Stimulated activated effector memory CD8-positive, alpha-beta T cell treated with anti-CD3 and anti-CD28 coated beads, Interleukin-12 subunit alpha, Interleukin-12 subunit beta, amount 100 ng/mL, for 72 hours (primary cell): ENCODE measurements at regions not wholly inside any gene's neighbourhood (a gene's known extent, or its start where the extent isn't known, plus 50 kb on each side); places are given as distances from the start of the nearest gene placed in this dataset.

Experiments
- ATAC-seq: fragments of 150-1000 bp; cut with Tn5 transposase; 2 replicates; pipeline ENCODE4 v1.10.0; 2021
- DNase-seq, 2 donors: peaks; one replicate each; pipeline ENCODE4 v3.0.0; 2021 to 2022; ENCODE audit warnings: low spot score in 2 of 2
- H3K27ac Mint-ChIP-seq: one replicate; pipeline ENCODE4 v1.8.0; 2022; ENCODE audit warnings: mild to moderate bottlenecking, mixed read lengths
- H3K36me3 Mint-ChIP-seq: one replicate; pipeline ENCODE4 v1.8.0; 2022; ENCODE audit warnings: mild to moderate bottlenecking, mixed read lengths
- H3K4me1 Mint-ChIP-seq: one replicate; pipeline ENCODE4 v1.8.0; 2022; ENCODE audit warnings: mixed read lengths
- H3K4me3 Mint-ChIP-seq: one replicate; pipeline ENCODE4 v1.8.0; 2022; ENCODE audit warnings: mild to moderate bottlenecking, mixed read lengths
- H3K9me3 Mint-ChIP-seq: one replicate; pipeline ENCODE4 v1.8.0; 2022; ENCODE audit warnings: mixed read lengths

- no peaks in the 10 kb centered on the region for H3K36me3 Mint-ChIP-seq
- H3K4me1 Mint-ChIP-seq, result no peaks in the 10 kb centered on the region
- no peak overlapping the region for H3K4me3 Mint-ChIP-seq
- DNase-seq (no peak), ATAC-seq (no peak)
- no peaks in the 10 kb centered on the region for H3K9me3 Mint-ChIP-seq
- no peak overlapping the region for H3K27ac Mint-ChIP-seq
These were observed 57.3 kb downstream of the MED10 start for GRCh38 chr5:6321078-6321477.

GRCh38 chr5:6319116-6319515 lies 59.2 kb downstream of the MED10 start:
- Mint-ChIP-seq H3K36me3 (no peaks in the 10 kb centered on the region), H3K9me3 (no peaks in the 10 kb centered on the region), H3K27ac (no peak overlapping the region)

GRCh38 chr5:6317116-6317798 lies 61.1 kb downstream of the MED10 start:
- DNase-seq, result no peak
- no peak overlapping the region for H3K27ac Mint-ChIP-seq
- no peaks in the 10 kb centered on the region for H3K9me3 Mint-ChIP-seq
- no peaks in the 10 kb centered on the region for H3K36me3 Mint-ChIP-seq
- H3K4me3 Mint-ChIP-seq, result no peak overlapping the region
- ATAC-seq, result no peak
- no peaks in the 10 kb centered on the region for H3K4me1 Mint-ChIP-seq

More at GRCh38 chr5:6319116-6319515, 59.2 kb downstream of the MED10 start:
- H3K4me3 Mint-ChIP-seq, result no peak overlapping the region
- ATAC-seq (no peak), DNase-seq (no peak)
- H3K4me1 Mint-ChIP-seq, result no peaks in the 10 kb centered on the region

- no peaks in the 10 kb centered on the region for H3K4me1 Mint-ChIP-seq
- H3K27ac Mint-ChIP-seq, result no peak overlapping the region
- no peaks in the 10 kb centered on the region for H3K9me3 Mint-ChIP-seq
- H3K4me3 Mint-ChIP-seq, result no peak overlapping the region
- H3K36me3 Mint-ChIP-seq, result no peaks in the 10 kb centered on the region
- ATAC-seq, result no peak
- no peak for DNase-seq
These were observed 62.8 kb downstream of the MED10 start for GRCh38 chr5:6315580-6315979.

GRCh38 chr5:6311568-6312501 lies 66.5 kb downstream of the MED10 start:
- no peak for ATAC-seq

GRCh38 chr5:6309949-6310348 lies 68.4 kb downstream of the MED10 start:
- H3K36me3 Mint-ChIP-seq, result no peaks in the 10 kb centered on the region
- ATAC-seq (no peak), DNase-seq (no peak)
- H3K4me1 Mint-ChIP-seq, result no peaks in the 10 kb centered on the region
- H3K9me3 Mint-ChIP-seq, result no peaks in the 10 kb centered on the region
- H3K4me3 Mint-ChIP-seq, result no peak overlapping the region
- H3K27ac Mint-ChIP-seq, result no peak overlapping the region

More at GRCh38 chr5:6311568-6312501, 66.5 kb downstream of the MED10 start:
- DNase-seq, result no peak
- no peaks in the 10 kb centered on the region for H3K4me1 Mint-ChIP-seq
- H3K27ac Mint-ChIP-seq, result no peak overlapping the region
- H3K36me3 Mint-ChIP-seq, result no peaks in the 10 kb centered on the region
- H3K9me3 Mint-ChIP-seq, result no peaks in the 10 kb centered on the region
- H3K4me3 Mint-ChIP-seq, result no peak overlapping the region

- Mint-ChIP-seq H3K9me3 (peaks cover 2% of the 10 kb centered on the region), H3K4me1 (no peaks in the 10 kb centered on the region), H3K36me3 (no peaks in the 10 kb centered on the region), H3K27ac (no peak overlapping the region), H3K4me3 (no peak overlapping the region)
- DNase-seq (no peak), ATAC-seq (no peak)
These were observed 69.7 kb downstream of the MED10 start for GRCh38 chr5:6308683-6309082.

GRCh38 chr5:6307304-6307703 lies 71.0 kb downstream of the MED10 start:
- DNase-seq, result no peak
- Mint-ChIP-seq H3K4me3 (no peak overlapping the region), H3K4me1 (no peaks in the 10 kb centered on the region), H3K27ac (no peak overlapping the region), H3K9me3 (peaks cover 2% of the 10 kb centered on the region), H3K36me3 (no peaks in the 10 kb centered on the region)
- ATAC-seq, result no peak

- no peaks in the 10 kb centered on the region for H3K4me1 Mint-ChIP-seq
- H3K9me3 Mint-ChIP-seq, result peaks cover 2% of the 10 kb centered on the region
- no peak overlapping the region for H3K4me3 Mint-ChIP-seq
- H3K27ac Mint-ChIP-seq, result no peak overlapping the region
- DNase-seq, result no peak
- no peaks in the 10 kb centered on the region for H3K36me3 Mint-ChIP-seq
- no peak for ATAC-seq
These were observed 72.5 kb downstream of the MED10 start for GRCh38 chr5:6305853-6306252.

GRCh38 chr5:6302684-6303083 lies 75.7 kb downstream of the MED10 start:
- no peaks in the 10 kb centered on the region for H3K36me3 Mint-ChIP-seq
- no peak for ATAC-seq

GRCh38 chr5:6302075-6302474 lies 76.3 kb downstream of the MED10 start:
- no peaks in the 10 kb centered on the region for H3K36me3 Mint-ChIP-seq
- peaks cover 2% of the 10 kb centered on the region for H3K9me3 Mint-ChIP-seq
- DNase-seq, result no peak
- no peak for ATAC-seq
- H3K4me1 Mint-ChIP-seq, result no peaks in the 10 kb centered on the region
- H3K4me3 Mint-ChIP-seq, result no peak overlapping the region
- H3K27ac Mint-ChIP-seq, result no peak overlapping the region

More at GRCh38 chr5:6302684-6303083, 75.7 kb downstream of the MED10 start:
- Mint-ChIP-seq H3K9me3 (peaks cover 2% of the 10 kb centered on the region), H3K27ac (no peak overlapping the region), H3K4me3 (no peak overlapping the region), H3K4me1 (no peaks in the 10 kb centered on the region)
- DNase-seq, result no peak

GRCh38 chr5:6296524-6296923 lies 81.8 kb downstream of the MED10 start:
- H3K9me3 Mint-ChIP-seq, result no peaks in the 10 kb centered on the region
- H3K27ac Mint-ChIP-seq, result no peak overlapping the region
- no peaks in the 10 kb centered on the region for H3K36me3 Mint-ChIP-seq

GRCh38 chr5:6291961-6292360 lies 86.4 kb downstream of the MED10 start:
- Mint-ChIP-seq H3K4me1 (no peaks in the 10 kb centered on the region), H3K36me3 (no peaks in the 10 kb centered on the region), H3K27ac (no peak overlapping the region), H3K4me3 (no peak overlapping the region), H3K9me3 (no peaks in the 10 kb centered on the region)
- DNase-seq (no peak), ATAC-seq (no peak)

More at GRCh38 chr5:6296524-6296923, 81.8 kb downstream of the MED10 start:
- Mint-ChIP-seq H3K4me3 (no peak overlapping the region), H3K4me1 (no peaks in the 10 kb centered on the region)
- DNase-seq (no peak), ATAC-seq (no peak)

- no peak for ATAC-seq
- H3K4me3 Mint-ChIP-seq, result no peak overlapping the region
- DNase-seq, result no peak
- no peaks in the 10 kb centered on the region for H3K4me1 Mint-ChIP-seq
- no peaks in the 10 kb centered on the region for H3K36me3 Mint-ChIP-seq
- no peak overlapping the region for H3K27ac Mint-ChIP-seq
- no peaks in the 10 kb centered on the region for H3K9me3 Mint-ChIP-seq
These were observed 89.1 kb downstream of the MED10 start for GRCh38 chr5:6289239-6289638.

- H3K27ac Mint-ChIP-seq, result no peak overlapping the region
- no peak overlapping the region for H3K4me3 Mint-ChIP-seq
- no peaks in the 10 kb centered on the region for H3K4me1 Mint-ChIP-seq
- no peaks in the 10 kb centered on the region for H3K9me3 Mint-ChIP-seq
- DNase-seq (no peak), ATAC-seq (no peak)
- no peaks in the 10 kb centered on the region for H3K36me3 Mint-ChIP-seq
These were observed 91.2 kb downstream of the MED10 start for GRCh38 chr5:6287176-6287575.

GRCh38 chr5:6286404-6286803 lies 91.9 kb downstream of the MED10 start:
- no peak for ATAC-seq
- no peaks in the 10 kb centered on the region for H3K4me1 Mint-ChIP-seq
- no peak overlapping the region for H3K4me3 Mint-ChIP-seq
- H3K36me3 Mint-ChIP-seq, result no peaks in the 10 kb centered on the region
- no peak overlapping the region for H3K27ac Mint-ChIP-seq
- no peaks in the 10 kb centered on the region for H3K9me3 Mint-ChIP-seq
- no peak for DNase-seq
